Endothelial cell of umbilical vein (primary cell): ENCODE measurements at regions not wholly inside any gene's neighbourhood (a gene's known extent, or its start where the extent isn't known, plus 50 kb on each side); places are given as distances from the start of the nearest gene placed in this dataset.

Experiments
- BruUV-seq: library from RNA; stranded (reverse); fragments of 400-500 nt; replicated peaks from 2 replicates; lab custom pipeline; 2021; lab: Mats Ljungman, UMichigan
- CTCF ChIA-PET: fragments of 300-600, 350-600 bp; sonication (Branson Sonifier 250); formaldehyde crosslinking; loops from one replicate; lab custom pipeline; 2021; ENCODE audit warnings: antibody characterized with exemption, inconsistent platforms; lab: Charles Lee
- POLR2A ChIA-PET: fragments of 300-600, 350-600 bp; sonication (Branson Sonifier 250); formaldehyde crosslinking; loops from one replicate; lab custom pipeline; 2021; ENCODE audit warnings: antibody characterized with exemption, inconsistent platforms; lab: Charles Lee
- DNase-seq: peaks from one replicate; pipeline ENCODE4 v3.0.0-alpha.2; 2011; ENCODE audit warnings: low read depth, low spot score
- FAIRE-seq: peaks from 2 replicates; lab custom pipeline; 2011; peaks lifted over from hg19 to GRCh38; lab: Jason Lieb, UNC
- H2AFZ ChIP-seq: 2 replicates; pipeline ENCODE4 v1.6.0; 2012; ENCODE audit warnings: low read depth, low read length, control low read depth, inconsistent platforms
- H3K27ac ChIP-seq: 2 replicates; pipeline ENCODE4 v1.5.1; 2011; ENCODE audit warnings: low read depth, mild to moderate bottlenecking, control low read depth, low read length, moderate library complexity; ENCODE audit not compliant: insufficient read depth
- H3K27me3 ChIP-seq, 2 experiments: 2 replicates each; pipeline versions ENCODE4 v1.6.0 to v1.6.1; 2011; ENCODE audit warnings: low read length in 2 of 2, mixed read lengths in 1 of 2; ENCODE audit not compliant: control insufficient read depth in 2 of 2, insufficient read depth in 2 of 2
- H3K36me3 ChIP-seq, 2 experiments: 2 replicates in 1 of 2; 3 replicates in 1 of 2; pipeline ENCODE4 v1.5.1; 2011; ENCODE audit warnings: low read length in 2 of 2, mild to moderate bottlenecking in 1 of 2, moderate library complexity in 1 of 2; ENCODE audit not compliant: control insufficient read depth in 2 of 2, insufficient read depth in 2 of 2; ENCODE audit errors: extremely low read depth in 1 of 2
- H3K4me1 ChIP-seq: 3 replicates; pipeline ENCODE4 v1.5.1; 2011; ENCODE audit warnings: mild to moderate bottlenecking, low read length; ENCODE audit not compliant: control insufficient read depth, insufficient read depth; ENCODE audit errors: extremely low read depth
- H3K4me2 ChIP-seq: 2 replicates; pipeline ENCODE4 v1.6.1; 2011; ENCODE audit warnings: low read length, control low read depth, mixed read lengths; ENCODE audit not compliant: insufficient read depth
- H3K4me3 ChIP-seq, 3 experiments: fragments of 200-600 bp in 1 of 3; sonication (generic), shearing (Covaris generic) in 1 of 3; replicated peaks in 1 of 3; 2 replicates each; pipeline ENCODE4 v1.5.1; 2011 to 2016; ENCODE audit warnings: control low read depth in 3 of 3, low read length in 3 of 3, mild to moderate bottlenecking in 2 of 3, inconsistent platforms in 1 of 3, low read depth in 1 of 3, moderate library complexity in 1 of 3; ENCODE audit not compliant: insufficient read depth in 1 of 3
- H3K79me2 ChIP-seq: 2 replicates; pipeline ENCODE4 v1.6.0; 2012; ENCODE audit warnings: low read length, inconsistent platforms; ENCODE audit not compliant: control insufficient read depth, insufficient read depth
- H3K9ac ChIP-seq: replicated peaks from 2 replicates; pipeline ENCODE3; 2011; ENCODE audit warnings: low read length, control low read depth; ENCODE audit not compliant: insufficient read depth; ENCODE audit errors: extremely low read depth
- H3K9me1 ChIP-seq: replicated peaks from 3 replicates; pipeline ENCODE4 v1.6.0; 2011; ENCODE audit warnings: mild to moderate bottlenecking, low read length; ENCODE audit not compliant: control insufficient read depth, insufficient read depth; ENCODE audit errors: extremely low read depth
- H3K9me3 ChIP-seq: replicated peaks from 2 replicates; pipeline ENCODE4 v1.5.1; 2012; ENCODE audit warnings: low read length, inconsistent platforms; ENCODE audit not compliant: control insufficient read depth, insufficient read depth
- H4K20me1 ChIP-seq: replicated peaks from 2 replicates; pipeline ENCODE3; 2011; ENCODE audit warnings: mild to moderate bottlenecking, low read length; ENCODE audit not compliant: control insufficient read depth, insufficient read depth; ENCODE audit errors: extremely low read depth
- EZH2 ChIP-seq: IDR thresholded peaks from 2 replicates; pipeline ENCODE4 v1.6.1; 2012; ENCODE audit warnings: borderline replicate concordance, low read depth, mild to moderate bottlenecking, moderate library complexity, low read length, inconsistent platforms; ENCODE audit not compliant: severe bottlenecking
- FOS ChIP-seq: IDR thresholded peaks from 2 replicates; pipeline ENCODE4 v1.6.1; 2011; ENCODE audit warnings: mild to moderate bottlenecking, low read length, moderate library complexity, borderline replicate concordance; ENCODE audit not compliant: insufficient read depth
- GATA2 ChIP-seq: IDR thresholded peaks from 2 replicates; pipeline ENCODE4 v1.7.0; 2011; ENCODE audit warnings: low read depth, mild to moderate bottlenecking, moderate library complexity, mixed read lengths, low read length; ENCODE audit not compliant: insufficient read length, insufficient read depth
- JUN ChIP-seq: IDR thresholded peaks from 2 replicates; pipeline ENCODE4 v1.6.1; 2011; ENCODE audit warnings: borderline replicate concordance, low read depth; ENCODE audit not compliant: insufficient read length, insufficient read depth
- MAX ChIP-seq: IDR thresholded peaks from 2 replicates; pipeline ENCODE4 v1.6.1; 2011; ENCODE audit not compliant: insufficient read depth, insufficient read length
- MYC ChIP-seq: IDR thresholded peaks from one replicate; pipeline ENCODE4 v1.6.1; 2011; ENCODE audit warnings: mild to moderate bottlenecking, low read depth, low read length
- POLR2A ChIP-seq: IDR thresholded peaks from 2 replicates; pipeline ENCODE4 v1.6.1; 2012; ENCODE audit warnings: low read depth, mild to moderate bottlenecking, control low read depth, low read length
- POLR2AphosphoS5 ChIP-seq: IDR thresholded peaks from 2 replicates; pipeline ENCODE4 v1.6.1; 2012; ENCODE audit warnings: low read depth, mild to moderate bottlenecking, control low read depth, low read length, moderate library complexity; ENCODE audit not compliant: insufficient read depth
- dilution Hi-C: fragments of 300-500 bp; cut with MboI; formaldehyde crosslinking; loops from one replicate; pipeline ENCODE4 v1.15.0; 2019; ENCODE audit warnings: low sequenced_read_pairs; ENCODE audit not compliant: extremely low pct_ligation_motif_present
- intact Hi-C: fragments of 100-400 bp; cut with micrococcal nuclease; formaldehyde crosslinking; loops from one replicate; pipeline ENCODE4 v1.10.0; 2022
- TF ChIP-seq, protein P1 (sequence below), 2 donors: IDR thresholded peaks; 1 replicate in 1 of 2; 2 replicates in 1 of 2; pipeline ENCODE4 v1.5.1; 2011; ENCODE audit warnings: low read length in 2 of 2, mild to moderate bottlenecking in 2 of 2, moderate library complexity in 2 of 2, control low read depth in 1 of 2, inconsistent platforms in 1 of 2, low read depth in 1 of 2; ENCODE audit not compliant: insufficient read depth in 1 of 2; ENCODE audit errors: extremely low read depth in 1 of 2

DNA sequence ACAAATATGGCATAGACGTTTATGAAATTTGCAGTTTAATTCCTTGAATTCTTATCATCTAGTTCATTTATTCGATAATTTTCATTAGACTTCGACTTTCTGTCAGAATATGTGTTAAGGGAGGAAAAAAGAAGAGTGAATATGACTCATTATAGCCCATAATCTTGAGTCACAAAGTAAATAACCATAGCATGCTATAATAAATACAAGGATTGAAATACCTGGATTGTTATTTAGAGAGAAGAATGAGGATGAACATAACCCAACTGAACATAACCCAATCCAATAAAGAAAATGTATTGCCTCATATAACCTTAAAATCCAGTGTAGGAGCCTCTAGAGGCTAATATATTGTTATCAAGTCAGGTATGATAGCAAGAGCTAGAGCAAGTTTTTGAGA lies 1858.3 kb upstream of the RAG2 start:
- no TSS peak for BruUV-seq
- no peak overlapping the region for H3K4me2 ChIP-seq
- H3K4me3 ChIP-seq = no peak overlapping the region
- TF ChIP-seq, protein P1, sequence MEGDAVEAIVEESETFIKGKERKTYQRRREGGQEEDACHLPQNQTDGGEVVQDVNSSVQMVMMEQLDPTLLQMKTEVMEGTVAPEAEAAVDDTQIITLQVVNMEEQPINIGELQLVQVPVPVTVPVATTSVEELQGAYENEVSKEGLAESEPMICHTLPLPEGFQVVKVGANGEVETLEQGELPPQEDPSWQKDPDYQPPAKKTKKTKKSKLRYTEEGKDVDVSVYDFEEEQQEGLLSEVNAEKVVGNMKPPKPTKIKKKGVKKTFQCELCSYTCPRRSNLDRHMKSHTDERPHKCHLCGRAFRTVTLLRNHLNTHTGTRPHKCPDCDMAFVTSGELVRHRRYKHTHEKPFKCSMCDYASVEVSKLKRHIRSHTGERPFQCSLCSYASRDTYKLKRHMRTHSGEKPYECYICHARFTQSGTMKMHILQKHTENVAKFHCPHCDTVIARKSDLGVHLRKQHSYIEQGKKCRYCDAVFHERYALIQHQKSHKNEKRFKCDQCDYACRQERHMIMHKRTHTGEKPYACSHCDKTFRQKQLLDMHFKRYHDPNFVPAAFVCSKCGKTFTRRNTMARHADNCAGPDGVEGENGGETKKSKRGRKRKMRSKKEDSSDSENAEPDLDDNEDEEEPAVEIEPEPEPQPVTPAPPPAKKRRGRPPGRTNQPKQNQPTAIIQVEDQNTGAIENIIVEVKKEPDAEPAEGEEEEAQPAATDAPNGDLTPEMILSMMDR (IDR thresholded peaks at IDR 0.05; ENCODE audit: extremely low read depth in 1 of 2, insufficient read depth in 1 of 2, low read depth in 1 of 2, low read length in 2 of 2) = no peak
- TF ChIP-seq POLR2A = no peak
- no peak for TF ChIP-seq EZH2
- TF ChIP-seq MYC = no peak
- TF ChIP-seq MAX = no peak
- TF ChIP-seq JUN = no peak
- no peak for TF ChIP-seq FOS
- TF ChIP-seq GATA2 = no peak
- TF ChIP-seq POLR2AphosphoS5 = no peak
- intact Hi-C loops (no loop called here), dilution Hi-C loops (no loop called here)
- FAIRE-seq = no peak
- no peaks in the 10 kb centered on the region for H3K4me1 ChIP-seq
- no peaks in the 10 kb centered on the region for H4K20me1 ChIP-seq
- H3K27me3 ChIP-seq = no peaks in the 10 kb centered on the region
- no peaks in the 10 kb centered on the region for H3K9me3 ChIP-seq
- no peaks in the 10 kb centered on the region for H3K79me2 ChIP-seq
- no peak overlapping the region for H3K27ac ChIP-seq
- CTCF ChIA-PET = no interaction called here
- POLR2A ChIA-PET = no interaction called here
- H3K36me3 ChIP-seq = no peaks in the 10 kb centered on the region
- no peak overlapping the region for H3K9ac ChIP-seq
- DNase-seq = no peak
- no peak overlapping the region for H2AFZ ChIP-seq
- no peaks in the 10 kb centered on the region for H3K9me1 ChIP-seq
